Gastrocnemius medialis (tissue), 4 donors: ENCODE measurements at regions not wholly inside any gene's neighbourhood (a gene's known extent, or its start where the extent isn't known, plus 50 kb on each side); places are given as distances from the start of the nearest gene placed in this dataset.

ENCODE experiments used
- ATAC-seq, 2 donors: fragments of 150-250 bp; one replicate each; pipeline ENCODE4 v1.9.1; 2016
- DNase-seq, 2 donors: peaks; one replicate each; pipeline ENCODE4 v3.0.0-alpha.2; 2019
- H3K27ac ChIP-seq, 4 donors: fragments of 200-600 bp; sonication (generic); 1 replicate in 1 of 4; 2 replicates in 3 of 4; pipeline ENCODE4 v1.5.1; 2016 to 2018; ENCODE audit warnings: mild to moderate bottlenecking in 2 of 4, moderate library complexity in 1 of 4
- H3K27me3 ChIP-seq, 3 donors: fragments of 200-600 bp; sonication (generic) in 2 of 3; 1 replicate in 1 of 3; 2 replicates in 2 of 3; pipeline versions ENCODE4 v1.5.1 to v1.6.0; 2016 to 2019; ENCODE audit warnings: mild to moderate bottlenecking in 1 of 3, moderate library complexity in 1 of 3
- H3K36me3 ChIP-seq, 2 donors: fragments of 200-600 bp; sonication (generic) in 1 of 2; one replicate each; pipeline ENCODE4 v1.5.1; 2017 to 2018
- H3K4me1 ChIP-seq, 2 donors: fragments of 200-600 bp; sonication (generic) in 1 of 2; one replicate each; pipeline ENCODE4 v1.5.1; 2016 to 2017; ENCODE audit warnings: mild to moderate bottlenecking in 2 of 2
- H3K4me3 ChIP-seq, 4 donors: fragments of 200-600 bp; sonication (generic) in 3 of 4; 1 replicate in 1 of 4; 2 replicates in 3 of 4; pipeline ENCODE4 v1.5.1; 2016 to 2019; ENCODE audit warnings: mild to moderate bottlenecking in 2 of 4
- H3K9me3 ChIP-seq, 3 donors: fragments of 200-600 bp; sonication (generic) in 2 of 3; 1 replicate in 1 of 3; 2 replicates in 2 of 3; pipeline ENCODE4 v1.5.1; 2016 to 2019
- POLR2A ChIP-seq, 2 donors: fragments of 450-650 bp; IDR thresholded peaks; one replicate each; pipeline ENCODE4 v1.6.1; 2017; ENCODE audit warnings: antibody characterized with exemption in 2 of 2, mild to moderate bottlenecking in 2 of 2, moderate library complexity in 2 of 2
- in situ Hi-C, 4 donors: fragments of 200-750 bp; cut with MboI; loops; one replicate each; pipeline versions ENCODE4 v1.15.0 to v1.8.0; 2017; ENCODE audit warnings: low sequenced_read_pairs in 4 of 4
- intact Hi-C: fragments of 100-400 bp; cut with DNase I; formaldehyde crosslinking; loops from one replicate; pipeline ENCODE4 v1.15.1; 2023; ENCODE audit warnings: low total_unique reads
- TF ChIP-seq, protein P1 (sequence below), 5 experiments: fragments of 450-650 bp in 3 of 5; fragments of 200-600 bp in 2 of 5; sonication (generic) in 2 of 5; IDR thresholded peaks in 4 of 5; conservative IDR thresholded peaks in 1 of 5; 1 replicate in 4 of 5; 2 replicates in 1 of 5; pipeline ENCODE4 v1.5.1; 2016 to 2019; ENCODE audit warnings: antibody characterized with exemption in 5 of 5, mild to moderate bottlenecking in 3 of 5, moderate library complexity in 3 of 5

DNA sequence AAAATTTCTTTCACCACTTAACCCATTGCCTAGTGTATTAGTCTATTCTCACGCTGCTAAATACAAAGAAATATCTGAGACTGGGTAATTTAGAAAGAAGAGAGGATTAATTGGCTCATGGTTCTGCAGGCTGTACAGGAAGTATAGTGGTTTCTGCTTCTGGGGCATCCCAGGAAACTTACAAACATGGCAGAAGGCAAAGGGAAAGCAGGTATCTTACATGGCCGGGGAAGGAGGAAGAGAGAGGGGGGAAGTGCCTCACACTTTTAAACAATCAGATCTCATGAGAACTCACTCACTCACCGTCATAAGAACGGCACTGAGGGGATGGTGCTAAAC is 931.4 kb upstream of the SOX9 start:
- no peak for TF ChIP-seq POLR2A (IDR thresholded peaks at IDR 0.05)
- TF ChIP-seq, protein P1, sequence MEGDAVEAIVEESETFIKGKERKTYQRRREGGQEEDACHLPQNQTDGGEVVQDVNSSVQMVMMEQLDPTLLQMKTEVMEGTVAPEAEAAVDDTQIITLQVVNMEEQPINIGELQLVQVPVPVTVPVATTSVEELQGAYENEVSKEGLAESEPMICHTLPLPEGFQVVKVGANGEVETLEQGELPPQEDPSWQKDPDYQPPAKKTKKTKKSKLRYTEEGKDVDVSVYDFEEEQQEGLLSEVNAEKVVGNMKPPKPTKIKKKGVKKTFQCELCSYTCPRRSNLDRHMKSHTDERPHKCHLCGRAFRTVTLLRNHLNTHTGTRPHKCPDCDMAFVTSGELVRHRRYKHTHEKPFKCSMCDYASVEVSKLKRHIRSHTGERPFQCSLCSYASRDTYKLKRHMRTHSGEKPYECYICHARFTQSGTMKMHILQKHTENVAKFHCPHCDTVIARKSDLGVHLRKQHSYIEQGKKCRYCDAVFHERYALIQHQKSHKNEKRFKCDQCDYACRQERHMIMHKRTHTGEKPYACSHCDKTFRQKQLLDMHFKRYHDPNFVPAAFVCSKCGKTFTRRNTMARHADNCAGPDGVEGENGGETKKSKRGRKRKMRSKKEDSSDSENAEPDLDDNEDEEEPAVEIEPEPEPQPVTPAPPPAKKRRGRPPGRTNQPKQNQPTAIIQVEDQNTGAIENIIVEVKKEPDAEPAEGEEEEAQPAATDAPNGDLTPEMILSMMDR (IDR thresholded peaks at IDR 0.05 in 4 of 5, conservative IDR thresholded peaks at IDR 0.05 in 1 of 5) = no peak
- no peaks in the 10 kb centered on the region for H3K36me3 ChIP-seq
- intact Hi-C loops (no loop called here), in situ Hi-C loops (no loop called here)
- no peak for ATAC-seq
- H3K4me1 ChIP-seq = no peaks in the 10 kb centered on the region
- H3K27ac ChIP-seq = no peak overlapping the region
- no peak for DNase-seq
- H3K9me3 ChIP-seq = no peaks in the 10 kb centered on the region
- no peaks in the 10 kb centered on the region for H3K27me3 ChIP-seq
- H3K4me3 ChIP-seq = no peak overlapping the region

DNA sequence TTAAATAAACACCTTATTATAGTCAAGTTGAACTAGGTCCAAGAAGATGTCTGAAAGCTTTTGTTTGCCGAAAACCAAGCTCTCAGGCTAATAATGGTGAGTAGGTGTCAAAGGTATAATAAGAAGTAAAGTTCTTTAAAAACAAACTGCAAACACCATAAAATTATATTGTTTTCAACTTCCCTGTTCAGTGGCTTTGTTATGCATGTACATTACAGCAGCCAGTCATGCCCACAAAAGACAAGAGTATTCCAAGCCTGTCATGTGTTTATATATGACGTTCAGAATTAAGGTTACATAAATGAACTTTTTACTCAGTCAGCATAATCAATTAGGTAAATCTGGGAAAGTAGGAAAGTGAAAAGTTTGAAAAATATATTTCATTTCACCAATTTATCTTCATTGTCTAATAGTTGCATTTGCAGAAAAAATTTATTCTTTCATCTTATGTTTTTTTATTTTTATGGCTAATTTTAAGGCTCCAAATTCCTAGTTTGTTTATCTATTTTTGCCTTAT is 928.7 kb upstream of the SOX9 start:
- in situ Hi-C loops (no loop called here), intact Hi-C loops (no loop called here)
- no peaks in the 10 kb centered on the region for H3K36me3 ChIP-seq
- TF ChIP-seq POLR2A (IDR thresholded peaks at IDR 0.05) = no peak
- TF ChIP-seq, protein P1 (IDR thresholded peaks at IDR 0.05 in 4 of 5, conservative IDR thresholded peaks at IDR 0.05 in 1 of 5) = no peak
- no peak for DNase-seq
- no peak for ATAC-seq
- H3K27me3 ChIP-seq = no peaks in the 10 kb centered on the region
- no peaks in the 10 kb centered on the region for H3K9me3 ChIP-seq
- no peaks in the 10 kb centered on the region for H3K4me1 ChIP-seq
- H3K27ac ChIP-seq = no peak overlapping the region
- no peak overlapping the region for H3K4me3 ChIP-seq

DNA sequence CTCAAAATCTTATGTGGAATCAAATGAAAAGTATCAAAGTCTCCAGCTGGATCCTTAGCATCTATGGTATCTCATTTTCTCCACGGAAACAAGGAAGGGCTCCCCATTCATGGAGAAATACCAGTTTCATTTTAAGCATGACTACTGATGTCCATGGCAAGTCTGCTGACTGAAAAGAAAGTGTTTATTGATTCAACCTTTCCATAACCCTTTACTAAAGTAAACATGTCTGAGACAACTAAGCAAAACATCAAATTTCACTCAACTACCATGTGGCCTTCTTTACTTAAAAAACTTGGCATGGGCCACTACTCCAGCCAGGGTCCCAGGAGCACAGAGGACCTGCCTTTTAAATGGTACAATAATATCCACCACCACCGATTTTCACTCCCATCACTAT is 928.0 kb upstream of the SOX9 start:
- TF ChIP-seq, protein P1 (IDR thresholded peaks at IDR 0.05 in 4 of 5, conservative IDR thresholded peaks at IDR 0.05 in 1 of 5) = no peak
- TF ChIP-seq POLR2A (IDR thresholded peaks at IDR 0.05) = no peak
- H3K27ac ChIP-seq = no peak overlapping the region
- H3K27me3 ChIP-seq = no peaks in the 10 kb centered on the region
- no peak for DNase-seq
- no peak for ATAC-seq
- H3K4me3 ChIP-seq = no peak overlapping the region
- no peaks in the 10 kb centered on the region for H3K9me3 ChIP-seq
- in situ Hi-C loops = no loop called here
- intact Hi-C loops = no loop called here
- no peaks in the 10 kb centered on the region for H3K4me1 ChIP-seq
- H3K36me3 ChIP-seq = no peaks in the 10 kb centered on the region

DNA sequence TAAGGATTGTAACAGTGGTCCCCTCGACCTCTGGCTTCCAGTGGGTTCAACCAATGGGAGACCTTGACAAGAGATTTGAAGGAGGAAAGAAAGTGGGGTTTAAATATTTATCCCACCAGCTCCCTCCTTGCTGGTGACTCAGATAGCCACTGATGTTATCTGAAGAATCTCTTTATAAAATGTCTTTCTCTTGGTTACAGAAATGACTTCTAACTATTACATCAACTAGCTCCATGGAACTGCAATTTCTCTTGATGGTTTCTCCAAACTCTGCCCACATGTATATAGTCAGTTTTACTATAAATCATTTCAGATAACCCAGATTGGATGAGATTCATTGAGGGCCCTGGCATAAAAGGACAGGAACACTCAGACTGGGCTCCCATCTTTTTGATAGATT is 920.2 kb upstream of the SOX9 start:
- in situ Hi-C loops (no loop called here), intact Hi-C loops (no loop called here)
- Histone ChIP-seq H3K4me3 (no peak overlapping the region), H3K36me3 (no peaks in the 10 kb centered on the region), H3K9me3 (no peaks in the 10 kb centered on the region), H3K27me3 (no peaks in the 10 kb centered on the region), H3K4me1 (peaks cover 0 to 17% of the 10 kb centered on the region in 2 donors), H3K27ac (no peak overlapping the region)
- TF ChIP-seq, protein P1 (IDR thresholded peaks at IDR 0.05 in 4 of 5, conservative IDR thresholded peaks at IDR 0.05 in 1 of 5) = no peak
- no peak for TF ChIP-seq POLR2A (IDR thresholded peaks at IDR 0.05)
- no peak for ATAC-seq
- no peak for DNase-seq

DNA sequence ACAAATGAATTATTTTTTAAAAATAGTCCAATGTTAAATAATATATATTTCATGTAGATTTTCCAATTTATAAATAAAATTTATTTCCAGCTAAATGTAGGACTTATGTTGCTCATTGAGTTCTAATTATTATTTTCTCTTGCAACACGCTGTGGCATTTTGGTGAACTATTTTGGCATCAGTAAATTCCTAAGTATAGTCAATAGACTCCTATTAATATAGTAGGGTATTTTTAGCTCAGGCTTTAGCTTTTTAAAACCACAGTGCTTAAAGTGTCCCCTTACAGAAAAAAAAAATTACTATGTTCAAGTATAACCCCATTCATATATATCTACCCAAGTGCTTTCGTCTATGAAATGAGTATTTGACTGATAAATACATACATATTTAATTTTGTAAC is 919.2 kb upstream of the SOX9 start:
- no peaks in the 10 kb centered on the region for H3K36me3 ChIP-seq
- intact Hi-C loops (no loop called here), in situ Hi-C loops (no loop called here)
- no peak overlapping the region for H3K4me3 ChIP-seq
- no peaks in the 10 kb centered on the region for H3K27me3 ChIP-seq
- H3K9me3 ChIP-seq = no peaks in the 10 kb centered on the region
- ATAC-seq = no peak
- peaks cover 0 to 17% of the 10 kb centered on the region in 2 donors for H3K4me1 ChIP-seq
- no peak for DNase-seq
- TF ChIP-seq, protein P1 (IDR thresholded peaks at IDR 0.05 in 4 of 5, conservative IDR thresholded peaks at IDR 0.05 in 1 of 5) = no peak
- no peak for TF ChIP-seq POLR2A (IDR thresholded peaks at IDR 0.05)
- H3K27ac ChIP-seq = no peak overlapping the region
